ENCODE measurements at regions not wholly inside any gene's neighbourhood (a gene's known extent, or its start where the extent isn't known, plus 50 kb on each side); places are given as distances from the start of the nearest gene placed in this dataset.

DNA sequence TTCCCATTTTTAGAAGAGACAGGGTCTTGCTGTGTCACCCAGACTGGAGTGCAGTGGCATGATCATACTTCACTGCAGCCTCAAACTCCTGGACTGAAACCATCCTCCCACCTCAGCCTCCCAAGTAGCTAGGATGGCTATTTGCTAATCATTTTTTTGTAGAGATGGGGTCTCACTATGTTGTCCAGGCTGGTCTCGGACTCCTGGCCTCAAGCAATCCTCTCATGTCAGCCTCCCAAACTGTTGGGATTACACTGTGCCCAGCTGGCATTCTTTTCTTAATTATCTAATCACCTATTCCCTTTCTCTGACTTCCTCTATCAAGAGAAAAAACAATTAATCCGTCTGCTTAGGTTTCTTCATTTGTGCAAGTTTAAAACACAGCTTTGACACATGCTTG is 172.5 kb upstream of the TRIM24 start:
- no TSS peak for BruUV-seq (replicated peaks)
- no peak overlapping the region for H2AFZ ChIP-seq (ENCODE audit: control insufficient read depth, low read depth, low read length)
- H3K4me2 ChIP-seq (ENCODE audit: control insufficient read depth, insufficient read depth), result no peak overlapping the region
- H3K79me2 ChIP-seq (ENCODE audit: control insufficient read depth, insufficient read depth, low read length), result no peaks in the 10 kb centered on the region
- H3K9ac ChIP-seq (ENCODE audit: control insufficient read depth, insufficient read depth, low read length), result no peak overlapping the region
- RAD21 ChIA-PET (ENCODE audit: unreplicated experiment), result no interaction called here
- WGBS (ENCODE audit: insufficient coverage, insufficient replicate concordance, low lambda C conversion rate, missing lambda C conversion rate), result 5% methylated on average over 2 of the region's 2 CpGs
- H4K20me1 ChIP-seq (ENCODE audit: control insufficient read depth, insufficient read depth), result no peaks in the 10 kb centered on the region
- FAIRE-seq, result no peak
- H3K4me1 ChIP-seq (ENCODE audit: control insufficient read depth, insufficient read depth, low read length), result no peaks in the 10 kb centered on the region
- no peak for DNase-seq (ENCODE audit: low read depth, low spot score)
- in situ Hi-C loops (cut with MboI) (no loop called here), intact Hi-C loops (cut with micrococcal nuclease; ENCODE audit: unreplicated experiment) (no loop called here)
- no peaks in the 10 kb centered on the region for H3K36me3 ChIP-seq (ENCODE audit: control insufficient read depth in 2 of 2, insufficient read depth in 2 of 2, low read length in 1 of 2)
- no peak for TF ChIP-seq BMI1 (IDR thresholded peaks at IDR 0.05; ENCODE audit: borderline replicate concordance)
- no peak for TF ChIP-seq SRF (IDR thresholded peaks at IDR 0.05; ENCODE audit: low read depth in 2 of 2, low read length in 2 of 2)
- TF ChIP-seq, protein P1, sequence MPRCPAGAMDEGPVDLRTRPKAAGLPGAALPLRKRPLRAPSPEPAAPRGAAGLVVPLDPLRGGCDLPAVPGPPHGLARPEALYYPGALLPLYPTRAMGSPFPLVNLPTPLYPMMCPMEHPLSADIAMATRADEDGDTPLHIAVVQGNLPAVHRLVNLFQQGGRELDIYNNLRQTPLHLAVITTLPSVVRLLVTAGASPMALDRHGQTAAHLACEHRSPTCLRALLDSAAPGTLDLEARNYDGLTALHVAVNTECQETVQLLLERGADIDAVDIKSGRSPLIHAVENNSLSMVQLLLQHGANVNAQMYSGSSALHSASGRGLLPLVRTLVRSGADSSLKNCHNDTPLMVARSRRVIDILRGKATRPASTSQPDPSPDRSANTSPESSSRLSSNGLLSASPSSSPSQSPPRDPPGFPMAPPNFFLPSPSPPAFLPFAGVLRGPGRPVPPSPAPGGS (IDR thresholded peaks at IDR 0.05; ENCODE audit: borderline replicate concordance, insufficient read depth, low read depth, low read length, poor library complexity, severe bottlenecking), result no peak
- no peak for TF ChIP-seq SMC3 (IDR thresholded peaks at IDR 0.05; ENCODE audit: borderline replicate concordance, low read length)
- no peak overlapping the region for H3K27ac ChIP-seq (ENCODE audit: control insufficient read depth, insufficient read depth)
- SMC1A ChIA-PET (ENCODE audit: uncharacterized antibody, unreplicated experiment), result interaction anchor here (0.9 to 1.1 kb wide), 3 partner anchors 9 to 23 kb away, joined by 3 to 4 read pairs (median 4); no protein-coding TSS in a partner anchor
- no peaks in the 10 kb centered on the region for H3K9me3 ChIP-seq (replicated peaks; ENCODE audit: control insufficient read depth, insufficient read depth, low read length)
- no peaks in the 10 kb centered on the region for H3K27me3 ChIP-seq (replicated peaks in 1 of 2; ENCODE audit: control insufficient read depth in 2 of 2, insufficient read depth in 2 of 2, low read length in 1 of 2)
- POLR2A ChIA-PET, result no interaction called here
- CTCF ChIA-PET, result no interaction called here
- H3K4me3 ChIP-seq, result no peak overlapping the region
- no peak for ATAC-seq

DNA sequence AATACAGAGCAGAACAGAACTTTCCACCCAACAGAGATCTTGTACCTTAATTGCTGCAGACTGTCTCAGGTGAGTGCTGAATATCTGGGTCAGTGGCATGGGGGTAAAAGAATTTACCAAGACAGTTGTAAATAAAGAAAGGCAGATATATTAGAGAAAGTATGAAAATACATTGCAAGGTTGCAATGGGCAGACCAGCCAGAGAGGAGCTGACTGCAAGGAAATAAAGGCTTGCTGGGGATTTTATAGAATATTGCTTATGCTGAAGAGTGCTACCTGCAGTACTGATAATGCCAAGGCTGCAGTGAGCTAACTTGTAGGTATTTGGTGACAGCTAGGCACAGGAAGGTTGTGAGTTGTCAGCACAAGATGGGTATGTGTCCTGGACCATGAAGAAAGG is 171.0 kb upstream of the TRIM24 start:
- ChIA-PET POLR2A (no interaction called here), CTCF (no interaction called here), SMC1A (ENCODE audit: uncharacterized antibody, unreplicated experiment) (no interaction called here), RAD21 (ENCODE audit: unreplicated experiment) (no interaction called here)
- no peak overlapping the region for H3K27ac ChIP-seq (ENCODE audit: control insufficient read depth, insufficient read depth)
- DNase-seq (ENCODE audit: low read depth, low spot score) (no peak), ATAC-seq (no peak), FAIRE-seq (no peak)
- TF ChIP-seq, protein P2, sequence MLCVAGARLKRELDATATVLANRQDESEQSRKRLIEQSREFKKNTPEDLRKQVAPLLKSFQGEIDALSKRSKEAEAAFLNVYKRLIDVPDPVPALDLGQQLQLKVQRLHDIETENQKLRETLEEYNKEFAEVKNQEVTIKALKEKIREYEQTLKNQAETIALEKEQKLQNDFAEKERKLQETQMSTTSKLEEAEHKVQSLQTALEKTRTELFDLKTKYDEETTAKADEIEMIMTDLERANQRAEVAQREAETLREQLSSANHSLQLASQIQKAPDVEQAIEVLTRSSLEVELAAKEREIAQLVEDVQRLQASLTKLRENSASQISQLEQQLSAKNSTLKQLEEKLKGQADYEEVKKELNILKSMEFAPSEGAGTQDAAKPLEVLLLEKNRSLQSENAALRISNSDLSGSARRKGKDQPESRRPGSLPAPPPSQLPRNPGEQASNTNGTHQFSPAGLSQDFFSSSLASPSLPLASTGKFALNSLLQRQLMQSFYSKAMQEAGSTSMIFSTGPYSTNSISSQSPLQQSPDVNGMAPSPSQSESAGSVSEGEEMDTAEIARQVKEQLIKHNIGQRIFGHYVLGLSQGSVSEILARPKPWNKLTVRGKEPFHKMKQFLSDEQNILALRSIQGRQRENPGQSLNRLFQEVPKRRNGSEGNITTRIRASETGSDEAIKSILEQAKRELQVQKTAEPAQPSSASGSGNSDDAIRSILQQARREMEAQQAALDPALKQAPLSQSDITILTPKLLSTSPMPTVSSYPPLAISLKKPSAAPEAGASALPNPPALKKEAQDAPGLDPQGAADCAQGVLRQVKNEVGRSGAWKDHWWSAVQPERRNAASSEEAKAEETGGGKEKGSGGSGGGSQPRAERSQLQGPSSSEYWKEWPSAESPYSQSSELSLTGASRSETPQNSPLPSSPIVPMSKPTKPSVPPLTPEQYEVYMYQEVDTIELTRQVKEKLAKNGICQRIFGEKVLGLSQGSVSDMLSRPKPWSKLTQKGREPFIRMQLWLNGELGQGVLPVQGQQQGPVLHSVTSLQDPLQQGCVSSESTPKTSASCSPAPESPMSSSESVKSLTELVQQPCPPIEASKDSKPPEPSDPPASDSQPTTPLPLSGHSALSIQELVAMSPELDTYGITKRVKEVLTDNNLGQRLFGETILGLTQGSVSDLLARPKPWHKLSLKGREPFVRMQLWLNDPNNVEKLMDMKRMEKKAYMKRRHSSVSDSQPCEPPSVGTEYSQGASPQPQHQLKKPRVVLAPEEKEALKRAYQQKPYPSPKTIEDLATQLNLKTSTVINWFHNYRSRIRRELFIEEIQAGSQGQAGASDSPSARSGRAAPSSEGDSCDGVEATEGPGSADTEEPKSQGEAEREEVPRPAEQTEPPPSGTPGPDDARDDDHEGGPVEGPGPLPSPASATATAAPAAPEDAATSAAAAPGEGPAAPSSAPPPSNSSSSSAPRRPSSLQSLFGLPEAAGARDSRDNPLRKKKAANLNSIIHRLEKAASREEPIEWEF (IDR thresholded peaks at IDR 0.05; ENCODE audit: insufficient replicate concordance, low read depth, low read length), result no peak
- no peak for TF ChIP-seq ETV6 (conservative IDR thresholded peaks at IDR 0.05 in 1 of 2, IDR thresholded peaks at IDR 0.05 in 1 of 2; ENCODE audit: borderline replicate concordance in 1 of 2, low read depth in 1 of 2)
- no peak for TF ChIP-seq HDGF (IDR thresholded peaks at IDR 0.05)
- no peak for TF ChIP-seq POLR2AphosphoS2 (IDR thresholded peaks at IDR 0.05; ENCODE audit: low read depth, low read length)
- TF ChIP-seq SUPT20H (IDR thresholded peaks at IDR 0.05; ENCODE audit: borderline replicate concordance, control insufficient read depth, low read depth, low read length), result no peak
- no peaks in the 10 kb centered on the region for H3K9me3 ChIP-seq (replicated peaks; ENCODE audit: control insufficient read depth, insufficient read depth, low read length)
- no peak overlapping the region for H2AFZ ChIP-seq (ENCODE audit: control insufficient read depth, low read depth, low read length)
- intact Hi-C loops (cut with micrococcal nuclease; ENCODE audit: unreplicated experiment) (no loop called here), in situ Hi-C loops (cut with MboI) (no loop called here)
- H3K27me3 ChIP-seq (replicated peaks in 1 of 2; ENCODE audit: control insufficient read depth in 2 of 2, insufficient read depth in 2 of 2, low read length in 1 of 2), result no peaks in the 10 kb centered on the region
- no peaks in the 10 kb centered on the region for H3K36me3 ChIP-seq (ENCODE audit: control insufficient read depth in 2 of 2, insufficient read depth in 2 of 2, low read length in 1 of 2)
- BruUV-seq (replicated peaks), result no TSS peak
- no peak overlapping the region for H3K4me3 ChIP-seq
- no peaks in the 10 kb centered on the region for H3K4me1 ChIP-seq (ENCODE audit: control insufficient read depth, insufficient read depth, low read length)
- H3K79me2 ChIP-seq (ENCODE audit: control insufficient read depth, insufficient read depth, low read length), result no peaks in the 10 kb centered on the region
- H3K4me2 ChIP-seq (ENCODE audit: control insufficient read depth, insufficient read depth), result no peak overlapping the region
- H3K9ac ChIP-seq (ENCODE audit: control insufficient read depth, insufficient read depth, low read length), result no peak overlapping the region
- no peaks in the 10 kb centered on the region for H4K20me1 ChIP-seq (ENCODE audit: control insufficient read depth, insufficient read depth)
